GM03348 (cell line): ENCODE measurements at regions not wholly inside any gene's neighbourhood (a gene's known extent, or its start where the extent isn't known, plus 50 kb on each side); places are given as distances from the start of the nearest gene placed in this dataset.
"Not testable (repeated sequence)": the region's sequence is repeated elsewhere in the genome, so short reads cannot be mapped to it uniquely, and the experiment has no call there.

Source experiments
- DNase-seq: peaks from one replicate; pipeline ENCODE4 v3.0.0; 2012; ENCODE audit warnings: low spot score

DNA sequence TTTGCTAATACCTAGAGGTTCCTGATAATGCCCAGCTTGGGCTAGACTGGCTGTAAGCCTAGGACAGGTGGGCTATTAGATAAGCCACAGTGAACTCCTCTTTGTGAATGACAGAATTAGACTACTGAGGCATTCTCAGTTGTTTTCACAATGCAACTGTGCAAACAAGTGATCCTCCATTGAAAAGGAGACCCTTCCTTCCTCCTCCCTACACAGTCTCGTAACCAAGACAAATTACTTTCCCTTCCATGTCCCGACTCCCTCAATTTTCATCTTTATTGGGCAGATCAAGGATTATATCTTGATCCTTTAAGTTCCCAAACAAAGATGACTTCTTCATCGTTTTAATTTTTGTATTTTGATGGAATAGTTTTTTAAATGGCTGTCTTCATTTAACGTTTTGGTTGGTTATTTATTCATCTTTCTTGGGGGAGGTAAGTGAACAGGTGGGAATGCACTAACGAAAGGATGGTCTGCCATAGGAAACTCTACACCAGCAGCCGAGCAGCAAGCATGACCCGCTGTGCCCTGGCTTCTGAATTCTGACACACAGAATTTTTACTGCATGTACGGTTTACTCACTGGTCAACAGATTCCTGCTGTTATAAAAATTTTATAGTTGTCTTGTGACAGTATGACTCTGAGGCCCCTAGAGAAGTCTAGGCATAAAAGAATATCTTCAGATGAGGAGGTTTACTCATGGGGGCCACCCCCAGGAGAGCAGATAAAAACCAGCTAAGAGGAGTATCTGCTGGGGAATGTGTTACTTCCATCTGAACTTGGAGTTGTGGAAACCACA lies 137.5 kb upstream of the TUT7 start:
- no peak for DNase-seq

DNA sequence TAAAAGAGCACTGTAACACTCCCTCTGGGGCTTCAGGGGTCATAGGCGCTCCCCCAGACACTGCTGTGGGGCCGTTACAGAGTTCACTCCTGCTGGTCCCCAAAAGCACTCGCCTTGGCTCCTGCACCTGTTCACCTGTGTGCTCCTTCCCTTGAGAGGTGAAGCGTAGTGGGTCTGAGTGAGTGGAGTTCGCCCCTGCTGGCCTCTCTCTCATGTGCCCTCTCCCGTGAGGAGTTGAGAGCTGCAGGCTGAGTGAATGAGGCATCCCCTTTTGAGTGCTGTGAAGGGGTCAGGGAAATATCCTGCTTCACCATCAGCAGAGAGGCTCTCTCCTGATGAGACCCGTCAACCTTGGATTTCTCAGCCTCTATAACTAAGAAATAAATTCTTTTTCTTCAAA lies 134.6 kb upstream of the TUT7 start:
- DNase-seq = no peak

DNA sequence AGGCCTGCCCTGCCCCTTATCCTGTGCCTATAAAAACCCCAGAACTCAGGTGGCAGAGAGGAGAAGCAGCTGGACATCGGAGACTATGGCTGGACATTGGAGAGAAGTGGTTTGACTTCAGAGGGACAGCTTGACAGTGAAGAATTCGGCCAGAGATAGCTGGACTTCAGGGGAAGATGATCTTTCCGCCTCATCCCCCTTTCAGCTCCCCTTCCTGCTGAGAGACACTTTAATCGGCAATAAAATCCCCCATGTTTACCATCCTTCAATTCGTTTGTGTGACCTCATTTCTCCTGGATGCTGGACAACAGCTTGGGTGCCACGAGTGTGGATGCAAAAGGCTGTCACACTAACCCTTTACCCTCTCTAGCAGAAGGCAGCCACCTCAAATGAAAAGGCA lies 134.1 kb upstream of the TUT7 start:
- DNase-seq = no peak

DNA sequence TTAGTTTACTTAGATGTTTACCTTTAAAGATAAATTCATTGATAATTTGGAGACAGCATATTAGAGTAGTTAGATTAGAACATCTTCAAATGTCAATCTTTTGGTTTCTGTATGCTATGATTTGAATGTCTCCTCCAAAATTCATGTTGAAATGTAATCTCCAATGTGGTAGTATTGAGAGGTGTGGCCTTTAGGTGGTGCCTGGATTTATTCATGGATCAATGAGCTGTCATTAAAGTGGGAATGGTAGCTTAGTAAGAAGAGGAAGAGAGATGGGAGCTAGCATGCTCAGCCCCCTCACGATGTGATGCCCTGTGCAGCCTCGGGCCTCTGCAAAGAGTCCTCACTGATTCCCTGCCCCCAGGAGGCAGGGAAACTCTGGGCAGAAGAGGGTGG lies 133.6 kb upstream of the TUT7 start:
- DNase-seq = no peak

DNA sequence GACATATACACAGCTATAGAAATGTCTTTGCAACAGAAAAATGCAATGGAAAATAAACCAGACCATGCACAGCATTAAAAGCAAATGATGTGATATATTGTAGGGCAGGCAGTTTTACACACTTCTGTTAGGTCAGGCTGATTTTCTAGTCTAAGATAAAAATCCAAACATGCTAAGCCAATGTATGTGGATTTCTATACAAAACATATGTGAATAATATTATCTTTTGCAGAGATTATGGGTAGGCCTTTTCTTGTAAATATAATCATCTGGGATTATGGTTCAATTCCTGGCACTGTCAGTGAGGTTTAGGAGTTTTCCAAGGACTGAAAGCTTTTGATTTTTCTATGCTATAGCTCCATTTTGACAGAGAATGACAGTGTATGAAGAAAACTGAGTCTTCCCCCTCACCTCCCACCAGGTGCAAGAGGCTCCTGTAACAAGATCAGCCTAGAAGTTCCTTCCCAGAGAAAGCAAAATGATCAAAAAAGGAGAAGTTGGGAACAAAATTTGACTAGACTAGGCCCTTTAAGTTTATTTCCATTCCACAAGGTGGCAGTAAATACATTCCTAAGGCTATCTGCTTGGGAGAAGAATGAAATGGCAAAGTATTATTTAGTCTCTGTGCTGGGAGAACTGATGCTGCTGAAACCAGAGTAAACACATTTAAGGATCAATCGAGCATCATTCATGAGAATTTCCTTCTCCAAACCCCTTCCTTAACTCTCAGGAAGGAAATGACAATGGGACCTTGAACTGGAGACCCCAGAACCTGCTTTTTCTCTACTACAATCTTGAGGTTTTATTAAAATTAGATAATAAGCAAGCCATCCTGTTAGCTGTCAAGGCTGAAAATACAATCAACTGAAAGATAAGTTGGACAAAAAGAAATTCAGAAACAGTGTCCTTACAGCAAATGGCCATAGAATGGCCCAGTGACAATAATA lies 133.0 kb upstream of the TUT7 start:
- peak; percentile 72 for DNase-seq

DNA sequence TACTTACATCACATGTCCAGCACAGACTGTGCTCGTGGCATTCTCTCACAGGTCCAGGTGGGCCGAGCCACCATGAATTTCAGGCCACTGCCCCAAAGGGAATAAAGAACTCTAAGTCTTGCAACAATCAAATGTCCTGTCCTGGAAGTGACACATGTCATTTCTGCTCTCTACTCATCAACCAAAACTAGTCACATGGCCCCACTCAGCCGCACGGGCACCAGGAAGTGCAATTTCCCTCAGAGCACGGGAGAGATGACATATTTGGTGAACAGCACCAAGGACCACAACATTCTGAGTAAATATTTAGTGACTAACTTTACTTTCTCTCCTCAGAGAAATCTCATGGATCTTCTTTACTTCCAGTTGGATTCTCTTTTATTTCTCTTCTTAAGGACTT lies 131.1 kb upstream of the TUT7 start:
- no peak for DNase-seq

DNA sequence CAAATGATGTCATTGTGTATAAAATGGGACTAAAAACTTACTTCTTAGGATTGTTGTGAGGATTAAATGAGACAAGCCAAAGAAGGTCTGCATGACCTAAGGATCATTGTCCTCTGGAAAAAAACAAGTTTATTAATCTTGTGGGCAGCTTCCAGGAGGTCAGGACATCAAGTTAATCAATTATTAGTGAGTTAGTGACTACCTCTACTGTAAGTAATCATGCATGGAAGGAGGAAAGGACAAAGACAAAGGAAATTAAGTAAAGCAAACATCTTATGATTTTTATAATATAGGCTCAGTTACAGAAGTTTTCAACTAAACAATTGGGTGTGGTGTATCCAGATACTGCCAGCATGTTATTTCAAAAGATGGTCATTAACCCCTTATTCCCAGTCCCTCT lies 129.3 kb upstream of the TUT7 start:
- DNase-seq = no peak

DNA sequence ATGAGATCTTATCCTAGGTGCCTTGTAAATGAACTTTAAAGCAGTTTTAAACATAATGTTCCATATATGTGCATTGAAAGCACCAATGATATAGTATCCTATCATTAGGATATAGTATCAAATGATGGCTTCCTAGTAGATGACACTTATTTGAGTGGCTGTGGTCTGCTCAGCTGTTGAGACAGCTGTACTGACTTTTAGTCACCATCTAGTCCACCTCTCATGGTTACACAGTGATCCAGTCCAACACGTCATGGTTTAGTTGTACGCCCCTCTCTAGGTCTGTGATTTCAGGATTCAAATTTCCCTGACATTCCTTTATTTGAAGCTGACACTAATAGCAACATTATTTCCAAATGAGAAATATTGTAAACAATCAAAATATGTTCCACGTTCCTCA lies 127.3 kb upstream of the TUT7 start:
- DNase-seq = no peak

DNA sequence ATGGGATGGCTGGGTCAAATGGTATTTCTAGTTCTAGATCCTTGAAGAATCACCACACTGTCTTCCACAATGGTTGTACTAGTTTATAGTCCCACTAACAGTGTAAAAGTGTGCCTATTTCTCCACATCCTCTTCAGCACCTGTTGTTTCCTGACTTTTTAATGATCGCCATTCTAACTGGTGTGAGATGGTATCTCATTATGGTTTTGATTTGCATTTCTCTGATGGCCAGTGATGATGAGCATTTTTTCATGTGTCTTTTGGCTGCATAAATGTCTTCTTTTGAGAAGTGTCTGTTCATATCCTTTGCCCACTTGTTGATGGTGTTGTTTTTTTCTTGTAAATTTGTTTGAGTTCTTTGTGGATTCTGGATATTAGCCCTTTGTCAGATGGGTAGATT lies 121.0 kb upstream of the TUT7 start:
- DNase-seq = not testable (repeated sequence)

DNA sequence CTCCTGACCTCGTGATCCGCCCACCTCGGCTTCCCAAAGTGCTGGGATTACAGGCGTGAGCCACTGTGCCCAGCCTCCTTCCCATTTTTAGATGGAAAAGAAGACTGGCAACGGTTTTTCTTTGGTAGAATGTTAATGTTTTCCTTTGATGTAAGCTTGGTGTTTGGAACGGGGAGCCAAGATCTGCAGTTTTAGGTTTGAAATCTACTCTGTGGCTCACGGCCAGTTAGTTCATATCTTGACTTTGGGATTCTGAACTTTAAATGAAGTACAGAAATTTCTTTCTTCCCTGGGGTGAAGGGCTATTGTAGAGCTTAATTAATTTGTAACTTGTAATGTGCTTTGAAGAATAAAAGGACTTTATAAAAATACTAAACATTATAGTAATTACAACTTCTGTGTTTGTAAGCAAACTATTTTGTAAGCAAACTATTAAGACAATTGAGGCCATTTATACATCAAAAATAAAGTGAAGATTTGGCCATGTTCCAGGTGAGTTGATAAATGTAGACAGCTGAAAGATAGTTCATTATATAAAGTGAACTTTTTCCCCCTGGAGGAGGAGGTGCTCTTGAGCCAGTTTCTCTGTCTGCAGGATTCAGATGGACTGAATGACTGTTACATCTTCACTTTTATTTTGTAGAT lies 117.1 kb upstream of the TUT7 start:
- no peak for DNase-seq

DNA sequence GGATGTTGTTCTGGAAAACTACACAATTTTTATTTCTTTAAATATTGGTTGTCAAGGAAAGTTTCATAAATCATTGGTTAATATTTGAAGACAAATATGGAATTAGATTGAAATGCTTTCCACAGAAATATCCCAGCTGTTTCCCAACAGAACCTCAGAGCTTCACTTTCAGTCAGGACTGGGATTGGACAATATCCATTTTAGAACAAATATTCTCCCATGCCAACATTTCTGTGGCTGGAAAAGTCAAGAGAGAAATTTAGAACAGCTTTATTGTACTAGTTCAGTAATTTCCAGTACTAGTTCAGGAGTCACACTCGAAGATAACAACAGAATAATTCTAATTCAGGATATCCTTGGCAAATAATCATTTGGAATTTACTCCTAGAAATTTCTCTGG lies 116.1 kb upstream of the TUT7 start:
- DNase-seq = peak; percentile 81

DNA sequence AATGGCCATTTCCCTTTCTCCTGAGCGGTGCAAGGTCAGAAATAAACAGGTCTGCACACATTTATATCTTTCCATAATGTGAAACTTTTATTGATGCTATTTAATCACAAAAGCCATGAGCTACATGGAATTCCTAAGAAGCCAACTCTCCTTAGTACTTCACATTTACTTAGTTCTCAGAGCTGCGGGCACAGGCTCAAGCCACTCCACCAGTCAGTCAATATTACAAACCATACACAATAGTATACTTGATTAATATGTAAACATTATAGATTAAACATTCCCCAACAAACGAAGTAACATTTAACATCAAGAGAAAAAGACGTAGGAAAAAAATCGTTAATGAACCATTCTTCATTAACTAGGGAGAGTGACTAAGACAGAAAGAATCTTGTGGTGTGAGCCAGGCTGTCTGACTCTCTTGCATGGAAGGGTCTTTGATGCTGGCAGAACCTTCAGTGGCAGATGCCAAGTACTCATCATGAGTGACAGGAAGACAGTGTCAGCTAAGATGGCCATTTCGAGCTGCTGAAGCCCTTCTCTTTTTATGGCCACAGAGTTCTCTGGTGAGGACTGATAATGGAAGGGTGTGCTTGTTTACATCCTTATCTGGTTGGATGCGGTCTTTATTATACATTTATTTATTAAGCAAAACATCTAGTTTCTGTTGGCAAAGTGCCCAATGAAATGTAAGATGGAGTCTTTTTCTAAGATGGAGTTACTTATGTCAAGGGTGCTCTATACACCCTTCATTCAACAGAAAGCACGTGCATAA lies 115.5 kb upstream of the TUT7 start:
- no peak for DNase-seq

DNA sequence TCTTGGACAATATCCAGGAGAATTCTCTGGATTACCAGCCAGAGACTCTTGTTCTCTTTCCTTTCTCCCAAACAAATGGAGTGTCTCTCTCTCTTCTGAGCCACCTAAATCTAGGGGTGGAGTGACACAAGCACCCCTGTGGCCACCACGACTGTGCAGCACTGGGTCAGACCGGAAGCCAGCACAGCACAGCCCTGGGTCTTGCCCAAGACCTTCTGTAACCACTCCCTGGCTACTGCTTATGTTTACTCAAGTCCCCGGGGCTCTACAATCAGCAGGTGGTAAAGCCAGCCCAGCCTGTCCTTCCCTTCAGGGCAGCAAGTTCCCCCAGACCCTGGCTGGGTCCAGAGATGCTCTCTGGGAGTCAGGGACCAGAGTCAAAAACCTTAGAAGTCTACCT lies 110.0 kb upstream of the TUT7 start:
- DNase-seq = no peak

DNA sequence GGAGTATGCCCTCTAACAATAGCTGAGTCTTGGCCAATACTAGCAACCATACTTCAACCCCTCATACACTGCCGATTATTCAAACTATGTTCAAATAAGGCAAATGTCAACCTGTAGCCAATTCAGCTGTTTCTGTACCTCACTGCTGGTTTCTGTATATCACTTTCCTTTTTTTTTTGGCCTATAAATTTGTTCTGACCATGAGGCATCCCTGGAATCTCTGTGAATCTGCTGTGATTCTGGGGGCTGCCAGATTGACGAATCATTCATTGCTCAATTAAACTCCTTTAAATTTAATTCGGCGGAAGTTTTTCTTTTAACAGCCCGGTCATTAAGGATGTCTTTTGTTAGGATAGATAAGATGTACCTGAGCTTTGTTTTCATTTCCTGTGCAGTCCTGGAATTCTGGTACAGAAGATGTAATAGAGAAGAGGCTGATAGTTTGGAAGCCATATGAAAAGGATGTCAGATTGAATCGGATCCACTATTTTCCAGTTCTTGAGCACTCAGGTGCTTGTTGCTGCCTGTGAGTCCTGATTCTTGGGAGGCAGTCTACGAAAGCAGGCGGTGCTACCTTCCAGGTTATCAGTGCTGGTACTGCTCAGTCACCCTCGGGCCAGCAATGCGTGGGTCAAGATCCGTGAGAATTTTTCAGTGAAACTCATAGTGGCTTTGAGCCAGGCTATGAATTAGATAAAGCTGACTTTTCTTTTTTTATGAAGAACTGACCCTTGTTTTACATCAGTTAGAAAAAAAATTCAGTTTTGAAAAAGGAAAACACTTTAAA lies 106.2 kb upstream of the TUT7 start:
- DNase-seq = no peak

DNA sequence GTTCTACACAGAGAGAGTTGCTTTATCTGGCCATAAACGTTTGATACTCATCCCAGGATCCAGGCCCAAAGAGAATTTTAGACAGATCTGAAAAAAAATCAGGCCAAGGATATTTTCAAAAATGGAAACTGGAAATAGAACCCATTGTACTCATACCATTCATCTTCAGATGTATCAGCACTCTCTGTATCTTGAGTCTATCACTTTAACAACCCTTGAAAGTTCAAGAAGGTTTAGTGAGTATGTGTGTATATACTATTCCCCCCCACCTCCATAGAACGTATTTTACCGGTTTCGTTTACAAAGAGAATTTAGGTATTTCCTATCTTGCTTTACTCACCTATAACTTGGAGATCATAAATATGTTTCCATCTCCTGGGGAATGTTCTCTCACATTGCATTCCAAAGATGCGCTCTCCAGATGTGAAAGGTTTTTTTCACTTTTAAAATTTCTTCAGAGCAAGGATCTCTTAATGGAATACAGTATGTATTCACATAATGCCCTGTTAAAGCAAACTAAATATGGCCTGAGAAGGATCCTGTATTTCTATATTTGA lies 105.5 kb upstream of the TUT7 start:
- no peak for DNase-seq

DNA sequence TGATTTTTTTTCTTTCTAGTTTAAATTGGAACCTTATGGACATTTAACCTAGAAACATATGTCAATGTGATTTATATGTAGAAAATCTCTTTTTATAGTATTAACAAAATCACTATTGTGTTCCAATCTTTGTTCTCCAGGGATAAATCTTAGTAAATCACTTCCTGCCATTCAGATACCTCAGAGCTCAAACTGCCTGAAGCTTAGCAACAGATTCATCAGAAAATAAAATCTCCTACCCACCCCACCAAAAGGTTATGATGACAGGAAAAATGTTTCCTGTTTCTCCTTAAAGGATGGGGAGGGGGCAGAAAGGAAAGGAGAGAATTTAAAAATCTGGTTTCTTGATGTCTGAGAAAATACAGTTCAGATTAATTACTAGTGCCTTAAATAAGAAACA lies 105.0 kb upstream of the TUT7 start:
- no peak for DNase-seq

DNA sequence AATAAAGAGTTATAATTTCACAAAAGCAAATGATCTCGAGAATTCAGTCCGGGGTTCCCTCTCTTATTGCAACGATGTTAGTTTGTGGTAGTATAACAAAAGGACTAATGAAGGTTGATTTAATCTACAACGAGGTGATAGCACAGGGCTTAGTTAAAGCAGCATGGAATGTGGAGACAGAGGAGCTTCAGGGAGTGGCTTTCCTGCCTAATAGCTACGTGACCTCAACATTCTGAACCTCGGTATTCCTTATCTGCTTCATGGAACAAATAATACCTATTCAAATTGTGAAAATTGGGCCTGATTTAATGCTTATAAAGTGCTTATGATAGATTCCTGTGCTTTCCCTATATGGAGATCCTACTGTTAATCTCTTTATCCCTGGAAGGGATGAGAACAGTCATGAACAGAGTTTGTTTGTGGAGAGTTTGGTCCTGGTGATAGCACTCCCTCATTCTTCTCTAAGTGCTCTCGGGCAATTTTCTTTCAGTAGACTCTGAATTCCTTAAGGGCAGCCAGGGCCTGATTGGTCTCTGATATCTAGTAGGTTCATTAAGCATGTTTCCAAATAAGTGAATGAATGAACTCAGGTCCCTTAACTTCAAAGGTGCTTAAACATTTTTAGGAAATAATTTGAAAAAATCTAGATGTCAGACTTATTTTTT lies 104.1 kb upstream of the TUT7 start:
- no peak for DNase-seq

DNA sequence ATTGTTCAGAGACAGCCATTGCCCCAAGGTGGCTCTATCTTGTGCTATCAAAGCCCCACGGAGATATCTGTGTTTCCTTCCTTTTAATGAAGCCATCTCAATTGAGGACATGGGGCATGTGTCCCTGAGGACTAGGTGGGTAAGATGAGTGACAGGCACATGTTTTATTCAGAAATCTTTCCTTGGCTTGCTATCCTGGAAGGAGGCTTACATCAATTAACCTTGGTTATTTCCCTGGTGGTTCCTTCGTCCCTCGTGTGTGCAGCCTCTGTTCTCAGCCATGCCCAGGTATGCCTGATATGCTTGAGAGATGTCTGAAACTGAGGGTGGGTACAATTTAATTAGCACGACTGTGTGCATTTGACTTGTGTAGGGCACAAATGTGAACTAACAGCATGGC lies 102.2 kb upstream of the TUT7 start:
- no peak for DNase-seq

DNA sequence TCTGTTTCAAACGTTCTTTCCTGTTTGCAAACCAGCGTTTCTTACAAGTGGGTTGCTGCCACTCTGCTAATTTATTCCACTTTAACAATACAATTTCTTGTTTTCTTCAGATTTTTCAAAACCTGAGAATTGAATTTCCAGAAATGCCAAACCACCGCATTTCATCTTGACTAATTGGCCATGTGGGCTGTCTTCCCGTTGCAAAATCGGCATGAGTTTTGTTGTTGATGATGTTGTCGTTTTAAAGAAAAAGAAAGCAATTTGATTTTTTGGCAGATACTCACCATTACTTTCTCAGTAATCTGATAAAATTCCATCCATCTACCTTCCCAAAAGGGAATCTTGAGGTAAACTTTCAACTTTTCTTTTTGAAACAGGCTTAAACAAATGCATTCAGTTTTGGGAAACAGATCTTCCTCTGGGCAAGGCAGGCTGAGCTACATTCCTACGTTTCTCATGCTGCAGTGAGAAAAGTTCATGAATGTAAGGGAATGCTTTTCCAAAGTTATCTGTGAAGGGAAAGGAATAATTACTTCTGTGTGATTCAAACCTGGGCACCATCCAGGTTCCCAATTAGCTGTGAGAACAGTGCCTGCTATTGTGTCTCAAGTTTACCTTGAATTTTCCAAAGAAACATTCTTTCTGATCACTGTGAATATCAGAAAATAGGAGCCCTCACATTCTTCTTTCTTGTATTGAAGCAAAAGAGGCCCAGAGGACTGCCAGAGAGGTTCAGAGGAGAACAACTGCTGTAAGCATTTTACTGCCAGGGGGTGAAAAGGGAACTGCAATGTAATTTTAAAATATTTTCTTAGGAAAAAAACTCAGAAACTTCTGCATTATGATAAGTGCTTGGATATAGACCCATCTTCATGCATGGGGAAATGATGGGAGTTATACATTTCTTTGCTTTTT lies 100.7 kb upstream of the TUT7 start:
- DNase-seq = peak; percentile 38
